NCI-H2171 (cell line): ENCODE measurements at regions not wholly inside any gene's neighbourhood (a gene's known extent, or its start where the extent isn't known, plus 50 kb on each side); places are given as distances from the start of the nearest gene placed in this dataset.
"Not testable (repeated sequence)": the region's sequence is repeated elsewhere in the genome, so short reads cannot be mapped to it uniquely, and the experiment has no call there.

ENCODE experiments used
- DNase-seq: peaks from one replicate; lab custom pipeline; 2025; lab: John Stamatoyannopoulos, UW

- no peak for DNase-seq
Measured at GRCh38 chr7:24395512-24395911, 111.5 kb downstream of the NPY start.

- not testable (repeated sequence) for DNase-seq
Measured at GRCh38 chr7:24396387-24396786, 112.4 kb downstream of the NPY start.

- no peak for DNase-seq
Measured at GRCh38 chr7:24401628-24402593, 117.9 kb downstream of the NPY start.

- no peak for DNase-seq
Measured at GRCh38 chr7:24402655-24403054, 118.7 kb downstream of the NPY start.

- no peak for DNase-seq
Measured at GRCh38 chr7:24403557-24403956, 119.6 kb downstream of the NPY start.

GRCh38 chr7:24404315-24404714, 120.3 kb downstream of the NPY start:
- no peak for DNase-seq

- DNase-seq = no peak
Measured at GRCh38 chr7:24405002-24405401, 121.0 kb downstream of the NPY start.

- no peak for DNase-seq
Measured at GRCh38 chr7:24406053-24406788, 122.2 kb downstream of the NPY start.

GRCh38 chr7:24406789-24407299, 122.9 kb downstream of the NPY start:
- no peak for DNase-seq

GRCh38 chr7:24407965-24408364, 124.0 kb downstream of the NPY start:
- DNase-seq = no peak

- DNase-seq = no peak
Measured at GRCh38 chr7:24408798-24409430, 124.9 kb downstream of the NPY start.

GRCh38 chr7:24409431-24410024, 125.5 kb downstream of the NPY start:
- no peak for DNase-seq

- DNase-seq = no peak
Measured at GRCh38 chr7:24411226-24411625, 127.2 kb downstream of the NPY start.

- no peak for DNase-seq
Measured at GRCh38 chr7:24417526-24418120, 133.6 kb downstream of the NPY start.

- no peak for DNase-seq
Measured at GRCh38 chr7:24419077-24419476, 135.1 kb downstream of the NPY start.

GRCh38 chr7:24419511-24419910, 135.5 kb downstream of the NPY start:
- DNase-seq = no peak

- no peak for DNase-seq
Measured at GRCh38 chr7:24422441-24423010, 138.5 kb downstream of the NPY start.

- DNase-seq = no peak
Measured at GRCh38 chr7:24425664-24426063, 141.7 kb downstream of the NPY start.

- DNase-seq = no peak
Measured at GRCh38 chr7:24427048-24427447, 143.1 kb downstream of the NPY start.

GRCh38 chr7:24428676-24429075, 144.6 kb upstream of the PALS2 start:
- no peak for DNase-seq

GRCh38 chr7:24432677-24433076, 140.6 kb upstream of the PALS2 start:
- DNase-seq = no peak
